ENCODE measurements at regions not wholly inside any gene's neighbourhood (a gene's known extent, or its start where the extent isn't known, plus 50 kb on each side); places are given as distances from the start of the nearest gene placed in this dataset.
A peak's percentile ranks its signal among the peaks of the same experiment; 100 is the strongest.

GRCh38 chr3:21154911-21155310 lies 596.1 kb downstream of the ZNF385D start:
- no peak for ATAC-seq (ENCODE audit: low read depth in 2 of 2)
- no peaks in the 10 kb centered on the region for H3K4me1 Mint-ChIP-seq
- no peak for DNase-seq
- no peaks in the 10 kb centered on the region for H3K36me3 Mint-ChIP-seq
- no peaks in the 10 kb centered on the region for H3K27me3 Mint-ChIP-seq
- H3K27ac Mint-ChIP-seq = no peak overlapping the region
- no peak overlapping the region for H3K4me3 Mint-ChIP-seq
- peaks cover 0 to 15% (median 2%) of the 10 kb centered on the region in 7 donors for H3K9me3 Mint-ChIP-seq

GRCh38 chr3:21152555-21152954 lies 598.5 kb downstream of the ZNF385D start:
- Mint-ChIP-seq H3K36me3 (no peaks in the 10 kb centered on the region), H3K4me1 (no peaks in the 10 kb centered on the region), H3K4me3 (no peak overlapping the region), H3K9me3 (peaks cover 0 to 9% (median 1%) of the 10 kb centered on the region in 7 donors), H3K27ac (no peak overlapping the region), H3K27me3 (no peaks in the 10 kb centered on the region)
- no peak for DNase-seq
- no peak for ATAC-seq (ENCODE audit: low read depth in 2 of 2)

GRCh38 chr3:21142949-21143348 lies 608.1 kb downstream of the ZNF385D start:
- peaks cover 0 to 8% (median 3%) of the 10 kb centered on the region in 7 donors for H3K9me3 Mint-ChIP-seq
- no peak for ATAC-seq (ENCODE audit: low read depth in 2 of 2)
- no peaks in the 10 kb centered on the region for H3K36me3 Mint-ChIP-seq
- H3K27me3 Mint-ChIP-seq = no peaks in the 10 kb centered on the region
- H3K27ac Mint-ChIP-seq = no peak overlapping the region
- DNase-seq = no peak
- H3K4me1 Mint-ChIP-seq = no peaks in the 10 kb centered on the region
- H3K4me3 Mint-ChIP-seq = no peak overlapping the region

GRCh38 chr3:21142031-21142430 lies 609.0 kb downstream of the ZNF385D start:
- Mint-ChIP-seq H3K4me3 (no peak overlapping the region), H3K27ac (no peak overlapping the region), H3K36me3 (no peaks in the 10 kb centered on the region), H3K9me3 (peaks cover 0 to 13% (median 4%) of the 10 kb centered on the region in 7 donors), H3K27me3 (no peaks in the 10 kb centered on the region), H3K4me1 (no peaks in the 10 kb centered on the region)
- DNase-seq = no peak
- ATAC-seq (ENCODE audit: low read depth in 2 of 2) = no peak

GRCh38 chr3:21140785-21141184 lies 610.2 kb downstream of the ZNF385D start:
- no peaks in the 10 kb centered on the region for H3K36me3 Mint-ChIP-seq
- H3K27ac Mint-ChIP-seq = peak overlapping the region in 1 of 6 donors; percentile 14

GRCh38 chr3:21138085-21138484 lies 612.9 kb downstream of the ZNF385D start:
- no peaks in the 10 kb centered on the region for H3K36me3 Mint-ChIP-seq
- H3K9me3 Mint-ChIP-seq = peaks cover 0 to 6% (median 0%) of the 10 kb centered on the region in 7 donors
- no peaks in the 10 kb centered on the region for H3K4me1 Mint-ChIP-seq
- ATAC-seq (ENCODE audit: low read depth in 2 of 2) (no peak), DNase-seq (no peak)
- no peak overlapping the region for H3K4me3 Mint-ChIP-seq
- no peaks in the 10 kb centered on the region for H3K27me3 Mint-ChIP-seq
- no peak overlapping the region for H3K27ac Mint-ChIP-seq

More at GRCh38 chr3:21140785-21141184, 610.2 kb downstream of the ZNF385D start:
- no peak for DNase-seq
- H3K27me3 Mint-ChIP-seq = no peaks in the 10 kb centered on the region
- peaks cover 0 to 9% (median 0%) of the 10 kb centered on the region in 7 donors for H3K9me3 Mint-ChIP-seq
- ATAC-seq (ENCODE audit: low read depth in 2 of 2) = no peak
- no peak overlapping the region for H3K4me3 Mint-ChIP-seq
- H3K4me1 Mint-ChIP-seq = no peaks in the 10 kb centered on the region

GRCh38 chr3:21132896-21133295 lies 618.1 kb downstream of the ZNF385D start:
- no peak for DNase-seq
- no peaks in the 10 kb centered on the region for H3K27me3 Mint-ChIP-seq
- no peaks in the 10 kb centered on the region for H3K4me1 Mint-ChIP-seq
- H3K9me3 Mint-ChIP-seq = peaks cover 5 to 25% (median 9%) of the 10 kb centered on the region in 7 donors
- H3K4me3 Mint-ChIP-seq = no peak overlapping the region
- H3K27ac Mint-ChIP-seq = no peak overlapping the region
- no peaks in the 10 kb centered on the region for H3K36me3 Mint-ChIP-seq
- ATAC-seq (ENCODE audit: low read depth in 2 of 2) = no peak

- DNase-seq (no peak), ATAC-seq (ENCODE audit: low read depth in 2 of 2) (no peak)
- Mint-ChIP-seq H3K9me3 (peaks cover 0 to 27% (median 7%) of the 10 kb centered on the region in 7 donors), H3K4me3 (no peak overlapping the region), H3K27ac (no peak overlapping the region), H3K36me3 (no peaks in the 10 kb centered on the region), H3K27me3 (no peaks in the 10 kb centered on the region), H3K4me1 (no peaks in the 10 kb centered on the region)
Measured at GRCh38 chr3:21120826-21121225, 630.2 kb downstream of the ZNF385D start.

GRCh38 chr3:21117370-21117769 lies 633.6 kb downstream of the ZNF385D start:
- Mint-ChIP-seq H3K36me3 (no peaks in the 10 kb centered on the region), H3K27me3 (no peaks in the 10 kb centered on the region), H3K27ac (no peak overlapping the region), H3K4me1 (no peaks in the 10 kb centered on the region), H3K9me3 (peaks cover 4 to 20% (median 13%) of the 10 kb centered on the region in 7 donors), H3K4me3 (no peak overlapping the region)
- ATAC-seq (ENCODE audit: low read depth in 2 of 2) (no peak), DNase-seq (no peak)

- Mint-ChIP-seq H3K9me3 (peaks cover 0 to 17% (median 10%) of the 10 kb centered on the region in 7 donors), H3K27me3 (no peaks in the 10 kb centered on the region), H3K4me1 (no peaks in the 10 kb centered on the region), H3K36me3 (no peaks in the 10 kb centered on the region), H3K4me3 (no peak overlapping the region), H3K27ac (no peak overlapping the region)
- ATAC-seq (ENCODE audit: low read depth in 2 of 2) = no peak
- no peak for DNase-seq
Measured at GRCh38 chr3:21109056-21109455, 642.0 kb downstream of the ZNF385D start.

GRCh38 chr3:21105784-21106183 lies 645.2 kb downstream of the ZNF385D start:
- H3K27ac Mint-ChIP-seq = no peak overlapping the region
- H3K4me1 Mint-ChIP-seq = no peaks in the 10 kb centered on the region
- H3K27me3 Mint-ChIP-seq = no peaks in the 10 kb centered on the region
- DNase-seq (no peak), ATAC-seq (ENCODE audit: low read depth in 2 of 2) (no peak)
- H3K4me3 Mint-ChIP-seq = peak overlapping the region in 1 of 8 donors; percentile 51
- H3K9me3 Mint-ChIP-seq = peaks cover 9 to 24% (median 15%) of the 10 kb centered on the region in 7 donors
- no peaks in the 10 kb centered on the region for H3K36me3 Mint-ChIP-seq

GRCh38 chr3:21100656-21101359 lies 650.2 kb downstream of the ZNF385D start:
- Mint-ChIP-seq H3K36me3 (no peaks in the 10 kb centered on the region), H3K9me3 (peaks cover 5 to 25% (median 23%) of the 10 kb centered on the region in 7 donors)
- DNase-seq = no peak

GRCh38 chr3:21094686-21095085 lies 656.3 kb downstream of the ZNF385D start:
- no peak for ATAC-seq (ENCODE audit: low read depth in 2 of 2)
- no peaks in the 10 kb centered on the region for H3K36me3 Mint-ChIP-seq
- no peak overlapping the region for H3K27ac Mint-ChIP-seq
- H3K4me3 Mint-ChIP-seq = no peak overlapping the region
- H3K27me3 Mint-ChIP-seq = no peaks in the 10 kb centered on the region
- no peak for DNase-seq
- no peaks in the 10 kb centered on the region for H3K4me1 Mint-ChIP-seq
- H3K9me3 Mint-ChIP-seq = peaks cover 0 to 14% (median 6%) of the 10 kb centered on the region in 7 donors

More at GRCh38 chr3:21100656-21101359, 650.2 kb downstream of the ZNF385D start:
- no peaks in the 10 kb centered on the region for H3K27me3 Mint-ChIP-seq
- no peak for ATAC-seq (ENCODE audit: low read depth in 2 of 2)
- H3K4me1 Mint-ChIP-seq = no peaks in the 10 kb centered on the region
- H3K27ac Mint-ChIP-seq = no peak overlapping the region
- no peak overlapping the region for H3K4me3 Mint-ChIP-seq

GRCh38 chr3:21073561-21073960 lies 677.4 kb downstream of the ZNF385D start:
- Mint-ChIP-seq H3K36me3 (no peaks in the 10 kb centered on the region), H3K4me1 (no peaks in the 10 kb centered on the region), H3K9me3 (peaks cover 0 to 7% (median 2%) of the 10 kb centered on the region in 7 donors), H3K27ac (no peak overlapping the region), H3K27me3 (no peaks in the 10 kb centered on the region), H3K4me3 (no peak overlapping the region)
- ATAC-seq (ENCODE audit: low read depth in 2 of 2) (no peak), DNase-seq (no peak)
